Testis (tissue), 2 donors: ENCODE measurements at regions not wholly inside any gene's neighbourhood (a gene's known extent, or its start where the extent isn't known, plus 50 kb on each side); places are given as distances from the start of the nearest gene placed in this dataset.

Experiments
- CTCF ChIP-seq, 3 experiments: fragments of 450-650 bp in 2 of 3; fragments of 200-600 bp in 1 of 3; sonication (generic) in 1 of 3; IDR thresholded peaks; one replicate each; pipeline ENCODE4 v1.5.1; 2016 to 2019; ENCODE audit warnings: antibody characterized with exemption in 3 of 3, mild to moderate bottlenecking in 2 of 3, moderate library complexity in 1 of 3
- POLR2A ChIP-seq: fragments of 450-650 bp; IDR thresholded peaks from one replicate; pipeline ENCODE4 v1.6.1; 2017; ENCODE audit warnings: antibody characterized with exemption, mild to moderate bottlenecking, moderate library complexity

- no peak for TF ChIP-seq CTCF (IDR thresholded peaks at IDR 0.05)
- TF ChIP-seq POLR2A, result no peak
Observed at GRCh38 chr2:9707611-9708160, 76.9 kb upstream of the YWHAQ start.
